GM23338 (cell line): ENCODE measurements at regions not wholly inside any gene's neighbourhood (a gene's known extent, or its start where the extent isn't known, plus 50 kb on each side); places are given as distances from the start of the nearest gene placed in this dataset.

ENCODE experiments used
- ATAC-seq: fragments of 200-7000 bp; cut with Tn5 transposase; 3 replicates; pipeline ENCODE4 v1.9.1; 2020
- DNase-seq: peaks from one replicate; pipeline ENCODE4 v3.0.0-alpha.2; 2015; ENCODE audit warnings: low spot score
- H2AFZ ChIP-seq: fragments of 200-600 bp; sonication (generic); 2 replicates; pipeline ENCODE4 v1.8.0; 2016; ENCODE audit warnings: antibody characterized with exemption, mild to moderate bottlenecking, moderate library complexity
- H3F3A ChIP-seq: fragments of 200-600 bp; sonication (generic); replicated peaks from 2 replicates; pipeline ENCODE4 v1.8.0; 2017; ENCODE audit warnings: antibody characterized with exemption, mixed run types, low read depth
- H3K27ac ChIP-seq: fragments of 200-600 bp; sonication (generic); 2 replicates; pipeline ENCODE4 v1.6.1; 2016; ENCODE audit warnings: low read depth
- H3K27me3 ChIP-seq: fragments of 200-600 bp; sonication (generic); 2 replicates; pipeline ENCODE4 v1.8.0; 2016; ENCODE audit warnings: mild to moderate bottlenecking, mixed run types, moderate library complexity; ENCODE audit not compliant: insufficient read depth
- H3K36me3 ChIP-seq: fragments of 200-600 bp; sonication (generic); 2 replicates; pipeline ENCODE4 v1.8.0; 2016; ENCODE audit warnings: mild to moderate bottlenecking; ENCODE audit not compliant: insufficient read depth
- H3K4me1 ChIP-seq: fragments of 200-600 bp; sonication (generic); 2 replicates; pipeline ENCODE4 v1.8.0; 2016; ENCODE audit warnings: mild to moderate bottlenecking, moderate library complexity; ENCODE audit not compliant: insufficient read depth
- H3K4me2 ChIP-seq: fragments of 200-600 bp; sonication (generic); 2 replicates; pipeline ENCODE4 v1.7.1; 2017; ENCODE audit warnings: mixed run types
- H3K4me3 ChIP-seq: fragments of 200-600 bp; sonication (generic); 2 replicates; pipeline ENCODE4 v1.6.1; 2016; ENCODE audit warnings: mixed run types
- H3K79me2 ChIP-seq: fragments of 200-600 bp; sonication (generic); replicated peaks from 2 replicates; pipeline ENCODE4 v1.8.0; 2017; ENCODE audit warnings: mild to moderate bottlenecking; ENCODE audit not compliant: insufficient read depth
- H3K9me2 ChIP-seq: fragments of 200-600 bp; sonication (generic); 2 replicates; pipeline ENCODE4 v1.8.0; 2017; ENCODE audit not compliant: insufficient read depth
- H4K20me1 ChIP-seq: fragments of 200-600 bp; sonication (generic); replicated peaks from 2 replicates; pipeline ENCODE4 v1.8.0; 2017; ENCODE audit warnings: mild to moderate bottlenecking; ENCODE audit not compliant: insufficient read depth
- H3K27ac Mint-ChIP-seq: 2 replicates; pipeline ENCODE4 v1.8.0; 2020; ENCODE audit warnings: inconsistent platforms, mild to moderate bottlenecking, moderate library complexity, mixed read lengths
- H3K27me3 Mint-ChIP-seq: 3 replicates; pipeline ENCODE4 v1.8.0; 2022; ENCODE audit warnings: low read depth, mild to moderate bottlenecking, moderate library complexity, mixed read lengths, inconsistent platforms; ENCODE audit not compliant: insufficient read depth, poor library complexity
- H3K36me3 Mint-ChIP-seq: 3 replicates; pipeline ENCODE4 v1.8.0; 2021; ENCODE audit warnings: low read depth, mild to moderate bottlenecking, inconsistent platforms, moderate library complexity, mixed read lengths
- H3K4me1 Mint-ChIP-seq: 3 replicates; pipeline ENCODE4 v1.8.0; 2020; ENCODE audit warnings: mild to moderate bottlenecking, inconsistent platforms, mixed read lengths
- H3K4me3 Mint-ChIP-seq: 3 replicates; pipeline ENCODE4 v1.8.0; 2021; ENCODE audit warnings: moderate library complexity, mild to moderate bottlenecking, inconsistent platforms, mixed read lengths
- H3K9me3 Mint-ChIP-seq: 3 replicates; pipeline ENCODE4 v1.8.0; 2020; ENCODE audit warnings: moderate library complexity, mild to moderate bottlenecking, inconsistent platforms, mixed read lengths
- CREB1 ChIP-seq: fragments of 250-450 bp; sonication (Bioruptor Pico); IDR thresholded peaks from 2 replicates; pipeline ENCODE4 v1.5.0; 2020; ENCODE audit warnings: low read depth, mild to moderate bottlenecking, moderate library complexity
- CTCF ChIP-seq, 2 experiments: fragments of 200-600 bp in 1 of 2; sonication (generic) in 1 of 2; conservative IDR thresholded peaks; 2 replicates each; pipeline versions ENCODE4 v1.5.1 to v1.6.1; 2016 to 2017; ENCODE audit warnings: antibody characterized with exemption in 2 of 2, low read depth in 2 of 2, mild to moderate bottlenecking in 2 of 2, moderate library complexity in 1 of 2
- EZH2 ChIP-seq: fragments of 200-600 bp; sonication (generic); IDR thresholded peaks from one replicate; pipeline ENCODE4 v1.8.0; 2017; ENCODE audit warnings: antibody characterized with exemption, mild to moderate bottlenecking, low read depth; ENCODE audit not compliant: unreplicated experiment
- EZH2phosphoT487 ChIP-seq: fragments of 200-600 bp; sonication (generic); IDR thresholded peaks from one replicate; pipeline ENCODE4 v1.8.1; 2018; ENCODE audit warnings: antibody characterized with exemption; ENCODE audit not compliant: unreplicated experiment
- JUNB ChIP-seq: IDR thresholded peaks from one replicate; pipeline ENCODE4 v1.6.1; 2016; ENCODE audit warnings: antibody characterized with exemption; ENCODE audit not compliant: unreplicated experiment
- NANOG ChIP-seq: IDR thresholded peaks from 2 replicates; pipeline ENCODE4 v1.6.1; 2016; ENCODE audit warnings: antibody characterized with exemption, borderline replicate concordance
- POLR2AphosphoS5 ChIP-seq: IDR thresholded peaks from 2 replicates; pipeline ENCODE4 v1.6.1; 2016; ENCODE audit warnings: antibody characterized with exemption, low read depth
- REST ChIP-seq: IDR thresholded peaks from one replicate; pipeline ENCODE4 v1.6.1; 2018; ENCODE audit warnings: antibody characterized with exemption; ENCODE audit not compliant: unreplicated experiment
- STAT1 ChIP-seq: IDR thresholded peaks from one replicate; pipeline ENCODE4 v1.6.1; 2016; ENCODE audit warnings: antibody characterized with exemption; ENCODE audit not compliant: unreplicated experiment
- ZNF331 ChIP-seq: fragments of 250-450 bp; sonication (Bioruptor Pico); IDR thresholded peaks from 2 replicates; pipeline ENCODE4 v1.5.0; 2020; ENCODE audit warnings: low read depth, mild to moderate bottlenecking, moderate library complexity
- TF ChIP-seq, protein P1 (sequence below): IDR thresholded peaks from 2 replicates; pipeline ENCODE4 v1.6.1; 2016; ENCODE audit warnings: antibody characterized with exemption

DNA sequence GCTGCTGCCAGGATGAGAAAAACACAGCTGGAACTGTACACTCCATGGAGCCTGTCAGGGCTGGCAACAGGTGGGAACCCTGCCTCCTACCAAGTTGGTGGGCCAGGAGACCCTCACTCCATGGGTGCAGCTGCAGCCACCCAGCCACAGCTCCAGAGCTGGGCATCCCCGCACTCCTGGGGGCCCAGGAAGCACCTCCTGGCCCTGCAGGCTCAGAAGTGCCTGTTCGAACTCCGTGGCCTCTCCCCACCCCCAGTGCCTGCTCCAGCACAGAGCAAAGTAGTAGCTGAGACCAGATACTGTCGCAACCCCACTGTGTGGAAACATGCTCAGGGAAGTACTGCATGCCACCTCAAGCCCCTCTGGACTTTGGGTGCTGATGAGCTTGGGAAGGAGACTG lies 564.0 kb upstream of the ACO1 start:
- DNase-seq = no peak
- H3K9me3 Mint-ChIP-seq = peaks cover 23% of the 10 kb centered on the region
- Histone ChIP-seq H4K20me1 (no peaks in the 10 kb centered on the region), H2AFZ (no peak overlapping the region), H3F3A (no peaks in the 10 kb centered on the region), H3K9me2 (0 out of 2 replicates have a peak, but pooled peaks cover 3% of the 10 kb centered on the region), H3K27me3 (no peaks in the 10 kb centered on the region), H3K4me3 (no peak overlapping the region), H3K36me3 (no peaks in the 10 kb centered on the region), H3K4me2 (no peak overlapping the region), H3K4me1 (peaks cover 6% of the 10 kb centered on the region; the same call in 1 of the 2 replicates), H3K27ac (no peak overlapping the region), H3K79me2 (no peaks in the 10 kb centered on the region)
- no peak overlapping the region for H3K4me3 Mint-ChIP-seq
- no peak overlapping the region for H3K27ac Mint-ChIP-seq
- no peaks in the 10 kb centered on the region for H3K27me3 Mint-ChIP-seq
- ATAC-seq = no peak
- peaks cover 9% of the 10 kb centered on the region for H3K36me3 Mint-ChIP-seq
- H3K4me1 Mint-ChIP-seq = no peaks in the 10 kb centered on the region
- TF ChIP-seq NANOG (no peak), STAT1 (no peak), CREB1 (CRISPR knock-in tag) (no peak), POLR2AphosphoS5 (no peak), EZH2phosphoT487 (no peak), JUNB (no peak), ZNF331 (no peak), EZH2 (no peak)
- TF ChIP-seq, protein P1, sequence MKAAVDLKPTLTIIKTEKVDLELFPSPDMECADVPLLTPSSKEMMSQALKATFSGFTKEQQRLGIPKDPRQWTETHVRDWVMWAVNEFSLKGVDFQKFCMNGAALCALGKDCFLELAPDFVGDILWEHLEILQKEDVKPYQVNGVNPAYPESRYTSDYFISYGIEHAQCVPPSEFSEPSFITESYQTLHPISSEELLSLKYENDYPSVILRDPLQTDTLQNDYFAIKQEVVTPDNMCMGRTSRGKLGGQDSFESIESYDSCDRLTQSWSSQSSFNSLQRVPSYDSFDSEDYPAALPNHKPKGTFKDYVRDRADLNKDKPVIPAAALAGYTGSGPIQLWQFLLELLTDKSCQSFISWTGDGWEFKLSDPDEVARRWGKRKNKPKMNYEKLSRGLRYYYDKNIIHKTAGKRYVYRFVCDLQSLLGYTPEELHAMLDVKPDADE = no peak

- peaks cover 9% of the 10 kb centered on the region; the same call in 1 of the 2 replicates for H3K4me1 ChIP-seq
- H3K36me3 Mint-ChIP-seq = peaks cover 9% of the 10 kb centered on the region
- H3K9me2 ChIP-seq = 0 out of 2 replicates have a peak, but pooled peaks cover 3% of the 10 kb centered on the region
- no peak for TF ChIP-seq EZH2
- no peak for TF ChIP-seq CREB1 (CRISPR knock-in tag)
- TF ChIP-seq POLR2AphosphoS5 = no peak
- no peak for TF ChIP-seq ZNF331
- no peak for TF ChIP-seq STAT1
- no peak for TF ChIP-seq EZH2phosphoT487
- no peak for TF ChIP-seq CTCF (conservative IDR thresholded peaks at IDR 0.05; ENCODE audit: low read depth in 2 of 2)
- no peak for TF ChIP-seq REST
- TF ChIP-seq, protein P1 = no peak
Measured at GRCh38 chr9:31821583-31821982, 562.9 kb upstream of the ACO1 start.

More at GRCh38 chr9:31821583-31821982, 562.9 kb upstream of the ACO1 start:
- H3K4me1 Mint-ChIP-seq = peaks cover 3% of the 10 kb centered on the region; the same call in 1 of the 3 replicates
- Histone ChIP-seq H3K27me3 (no peaks in the 10 kb centered on the region), H3K27ac (no peak overlapping the region), H3K4me2 (no peak overlapping the region), H3K79me2 (no peaks in the 10 kb centered on the region), H4K20me1 (no peaks in the 10 kb centered on the region), H3K36me3 (no peaks in the 10 kb centered on the region), H3K4me3 (no peak overlapping the region), H2AFZ (no peak overlapping the region), H3F3A (no peaks in the 10 kb centered on the region)
- ATAC-seq (no peak), DNase-seq (no peak)
- H3K4me3 Mint-ChIP-seq = no peak overlapping the region
- peaks cover 3% of the 10 kb centered on the region for H3K27me3 Mint-ChIP-seq
- peaks cover 23% of the 10 kb centered on the region for H3K9me3 Mint-ChIP-seq
- no peak overlapping the region for H3K27ac Mint-ChIP-seq
